Uterus (tissue), 3 donors: ENCODE measurements at regions not wholly inside any gene's neighbourhood (a gene's known extent, or its start where the extent isn't known, plus 50 kb on each side); places are given as distances from the start of the nearest gene placed in this dataset.

Experiments
- DNase-seq, 2 donors: peaks; one replicate each; pipeline ENCODE4 v3.0.0-alpha.2; 2019 to 2020
- H3K27ac ChIP-seq, 2 donors: fragments of 200-600 bp; sonication (generic); 1 replicate in 1 of 2; 2 replicates in 1 of 2; pipeline ENCODE4 v1.5.1; 2016 to 2018
- H3K27me3 ChIP-seq, 2 donors: fragments of 200-600 bp; sonication (generic); one replicate each; pipeline ENCODE4 v1.5.1; 2018 to 2019; ENCODE audit warnings: control low read depth in 1 of 2
- H3K36me3 ChIP-seq, 2 donors: fragments of 200-600 bp; sonication (generic); one replicate each; pipeline ENCODE4 v1.5.1; 2019; ENCODE audit warnings: control low read depth in 1 of 2
- H3K4me1 ChIP-seq, 2 donors: fragments of 200-600 bp; sonication (generic); one replicate each; pipeline ENCODE4 v1.5.1; 2018 to 2019; ENCODE audit warnings: control low read depth in 1 of 2
- H3K4me3 ChIP-seq, 2 donors: fragments of 200-600 bp; sonication (generic); 1 replicate in 1 of 2; 2 replicates in 1 of 2; pipeline ENCODE4 v1.5.1; 2018 to 2019; ENCODE audit warnings: mild to moderate bottlenecking in 1 of 2
- H3K9me3 ChIP-seq, 2 donors: fragments of 200-600 bp; sonication (generic); one replicate each; pipeline ENCODE4 v1.5.1; 2019; ENCODE audit warnings: control low read depth in 1 of 2
- POLR2A ChIP-seq, 2 donors: fragments of 450-650 bp; IDR thresholded peaks; one replicate each; pipeline ENCODE4 v1.6.1; 2016; ENCODE audit warnings: antibody characterized with exemption in 2 of 2, mild to moderate bottlenecking in 1 of 2, moderate library complexity in 1 of 2
- intact Hi-C: fragments of 100-400 bp; cut with DNase I; formaldehyde crosslinking; loops from one replicate; pipeline ENCODE4 v1.15.1; 2023; ENCODE audit warnings: low total_unique reads
- TF ChIP-seq, protein P1 (sequence below), 4 experiments: fragments of 200-600 bp in 2 of 4; fragments of 450-650 bp in 2 of 4; sonication (generic) in 2 of 4; IDR thresholded peaks; one replicate each; pipeline ENCODE4 v1.5.1; 2016 to 2019; ENCODE audit warnings: antibody characterized with exemption in 4 of 4, mild to moderate bottlenecking in 2 of 4, moderate library complexity in 1 of 4
- donor health status: DM: yes; HTN: yes; CAD: no.

GRCh38 chr6:50437901-50438300, 275.4 kb upstream of the TFAP2D start:
- Histone ChIP-seq H3K36me3 (no peaks in the 10 kb centered on the region), H3K4me1 (no peaks in the 10 kb centered on the region), H3K4me3 (no peak overlapping the region), H3K27ac (no peak overlapping the region), H3K27me3 (no peaks in the 10 kb centered on the region), H3K9me3 (no peaks in the 10 kb centered on the region)
- TF ChIP-seq, protein P1, sequence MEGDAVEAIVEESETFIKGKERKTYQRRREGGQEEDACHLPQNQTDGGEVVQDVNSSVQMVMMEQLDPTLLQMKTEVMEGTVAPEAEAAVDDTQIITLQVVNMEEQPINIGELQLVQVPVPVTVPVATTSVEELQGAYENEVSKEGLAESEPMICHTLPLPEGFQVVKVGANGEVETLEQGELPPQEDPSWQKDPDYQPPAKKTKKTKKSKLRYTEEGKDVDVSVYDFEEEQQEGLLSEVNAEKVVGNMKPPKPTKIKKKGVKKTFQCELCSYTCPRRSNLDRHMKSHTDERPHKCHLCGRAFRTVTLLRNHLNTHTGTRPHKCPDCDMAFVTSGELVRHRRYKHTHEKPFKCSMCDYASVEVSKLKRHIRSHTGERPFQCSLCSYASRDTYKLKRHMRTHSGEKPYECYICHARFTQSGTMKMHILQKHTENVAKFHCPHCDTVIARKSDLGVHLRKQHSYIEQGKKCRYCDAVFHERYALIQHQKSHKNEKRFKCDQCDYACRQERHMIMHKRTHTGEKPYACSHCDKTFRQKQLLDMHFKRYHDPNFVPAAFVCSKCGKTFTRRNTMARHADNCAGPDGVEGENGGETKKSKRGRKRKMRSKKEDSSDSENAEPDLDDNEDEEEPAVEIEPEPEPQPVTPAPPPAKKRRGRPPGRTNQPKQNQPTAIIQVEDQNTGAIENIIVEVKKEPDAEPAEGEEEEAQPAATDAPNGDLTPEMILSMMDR (IDR thresholded peaks at IDR 0.05), result no peak
- TF ChIP-seq POLR2A (IDR thresholded peaks at IDR 0.05), result no peak
- no peak for DNase-seq
- intact Hi-C loops, result no loop called here

DNA sequence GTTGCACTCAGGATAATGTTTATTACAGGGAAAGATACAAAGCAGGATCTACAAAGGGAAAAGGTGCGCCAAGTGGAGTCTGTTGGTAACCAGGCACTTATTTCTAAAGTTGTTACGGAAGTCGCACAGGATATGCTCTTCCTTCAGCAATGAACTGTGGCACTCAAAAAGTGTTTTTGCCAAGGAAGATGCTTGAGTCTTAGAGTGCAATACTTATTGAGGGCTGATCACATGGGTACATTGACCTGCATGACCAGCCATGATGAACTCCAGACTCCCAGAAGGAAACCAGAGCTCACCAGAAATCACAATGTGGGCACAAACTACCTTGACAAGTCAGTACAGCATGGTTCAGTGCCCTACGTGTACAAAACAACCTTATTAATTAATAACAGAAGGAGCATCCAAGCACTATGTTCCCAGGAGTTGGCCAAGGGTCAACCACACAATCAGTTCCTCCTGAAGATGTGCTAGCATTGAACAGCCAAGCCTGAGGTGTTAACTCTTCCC, 270.7 kb upstream of the TFAP2D start:
- Histone ChIP-seq H3K4me3 (no peak overlapping the region), H3K9me3 (no peaks in the 10 kb centered on the region), H3K27me3 (no peaks in the 10 kb centered on the region), H3K27ac (no peak overlapping the region), H3K4me1 (no peaks in the 10 kb centered on the region), H3K36me3 (no peaks in the 10 kb centered on the region)
- no peak for DNase-seq
- intact Hi-C loops, result no loop called here
- no peak for TF ChIP-seq POLR2A (IDR thresholded peaks at IDR 0.05)
- TF ChIP-seq, protein P1 (IDR thresholded peaks at IDR 0.05), result no peak

DNA sequence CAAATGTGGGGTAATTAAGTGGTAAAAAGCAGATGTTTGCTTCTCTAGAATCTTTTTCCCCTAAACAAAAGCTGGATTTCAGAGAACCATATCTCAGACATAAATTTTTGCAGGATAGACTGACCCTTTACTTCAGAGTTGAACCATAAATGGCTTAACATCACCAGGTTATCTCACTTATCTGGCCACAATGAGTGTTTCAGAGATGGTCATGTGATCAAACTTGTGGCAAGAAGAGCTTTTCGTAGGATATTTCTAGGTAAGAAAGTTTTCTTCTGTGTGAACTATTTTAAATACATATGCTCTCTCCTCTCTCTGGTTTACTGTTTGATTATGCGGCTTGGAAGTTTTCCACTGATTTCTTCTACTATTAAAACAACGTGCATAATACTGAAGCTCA, 270.2 kb upstream of the TFAP2D start:
- DNase-seq, result no peak

DNA sequence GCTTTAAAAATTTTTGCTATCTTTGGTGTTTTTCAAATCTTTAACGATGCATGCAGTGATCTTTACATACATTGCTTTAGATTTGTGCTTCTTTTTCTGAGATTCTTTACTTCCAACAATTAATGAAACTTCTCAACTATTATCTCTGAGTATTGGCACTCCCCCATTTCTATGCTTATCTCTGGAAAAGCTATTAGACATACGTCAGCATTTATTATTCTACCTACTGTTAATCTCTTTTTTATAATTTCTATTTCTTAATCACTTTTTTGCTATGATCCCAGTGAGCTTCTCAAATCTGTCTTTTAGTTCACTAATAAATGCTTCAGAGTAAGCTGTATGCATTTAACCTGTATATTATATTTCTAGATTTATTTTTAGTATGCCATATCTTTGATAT, 264.2 kb upstream of the TFAP2D start:
- Histone ChIP-seq H3K4me1 (no peaks in the 10 kb centered on the region), H3K9me3 (no peaks in the 10 kb centered on the region), H3K4me3 (no peak overlapping the region), H3K27me3 (no peaks in the 10 kb centered on the region), H3K36me3 (no peaks in the 10 kb centered on the region), H3K27ac (no peak overlapping the region)
- no peak for DNase-seq
- TF ChIP-seq, protein P1 (IDR thresholded peaks at IDR 0.05), result no peak
- TF ChIP-seq POLR2A (IDR thresholded peaks at IDR 0.05), result no peak
- intact Hi-C loops, result no loop called here

More for the DNA sequence above, 270.2 kb upstream of the TFAP2D start:
- Histone ChIP-seq H3K4me3 (no peak overlapping the region), H3K27me3 (no peaks in the 10 kb centered on the region), H3K9me3 (no peaks in the 10 kb centered on the region), H3K36me3 (no peaks in the 10 kb centered on the region), H3K27ac (no peak overlapping the region), H3K4me1 (no peaks in the 10 kb centered on the region)
- TF ChIP-seq, protein P1 (IDR thresholded peaks at IDR 0.05), result no peak
- no peak for TF ChIP-seq POLR2A (IDR thresholded peaks at IDR 0.05)
- intact Hi-C loops, result no loop called here

- Histone ChIP-seq H3K4me3 (no peak overlapping the region), H3K4me1 (no peaks in the 10 kb centered on the region), H3K27ac (no peak overlapping the region), H3K27me3 (no peaks in the 10 kb centered on the region), H3K9me3 (no peaks in the 10 kb centered on the region), H3K36me3 (no peaks in the 10 kb centered on the region)
- TF ChIP-seq, protein P1 (IDR thresholded peaks at IDR 0.05), result no peak
- no peak for TF ChIP-seq POLR2A (IDR thresholded peaks at IDR 0.05)
- intact Hi-C loops, result no loop called here
- no peak for DNase-seq
Measured at GRCh38 chr6:50451826-50452400, 261.4 kb upstream of the TFAP2D start.
